ENCODE measurements at regions not wholly inside any gene's neighbourhood (a gene's known extent, or its start where the extent isn't known, plus 50 kb on each side); places are given as distances from the start of the nearest gene placed in this dataset.

DNA sequence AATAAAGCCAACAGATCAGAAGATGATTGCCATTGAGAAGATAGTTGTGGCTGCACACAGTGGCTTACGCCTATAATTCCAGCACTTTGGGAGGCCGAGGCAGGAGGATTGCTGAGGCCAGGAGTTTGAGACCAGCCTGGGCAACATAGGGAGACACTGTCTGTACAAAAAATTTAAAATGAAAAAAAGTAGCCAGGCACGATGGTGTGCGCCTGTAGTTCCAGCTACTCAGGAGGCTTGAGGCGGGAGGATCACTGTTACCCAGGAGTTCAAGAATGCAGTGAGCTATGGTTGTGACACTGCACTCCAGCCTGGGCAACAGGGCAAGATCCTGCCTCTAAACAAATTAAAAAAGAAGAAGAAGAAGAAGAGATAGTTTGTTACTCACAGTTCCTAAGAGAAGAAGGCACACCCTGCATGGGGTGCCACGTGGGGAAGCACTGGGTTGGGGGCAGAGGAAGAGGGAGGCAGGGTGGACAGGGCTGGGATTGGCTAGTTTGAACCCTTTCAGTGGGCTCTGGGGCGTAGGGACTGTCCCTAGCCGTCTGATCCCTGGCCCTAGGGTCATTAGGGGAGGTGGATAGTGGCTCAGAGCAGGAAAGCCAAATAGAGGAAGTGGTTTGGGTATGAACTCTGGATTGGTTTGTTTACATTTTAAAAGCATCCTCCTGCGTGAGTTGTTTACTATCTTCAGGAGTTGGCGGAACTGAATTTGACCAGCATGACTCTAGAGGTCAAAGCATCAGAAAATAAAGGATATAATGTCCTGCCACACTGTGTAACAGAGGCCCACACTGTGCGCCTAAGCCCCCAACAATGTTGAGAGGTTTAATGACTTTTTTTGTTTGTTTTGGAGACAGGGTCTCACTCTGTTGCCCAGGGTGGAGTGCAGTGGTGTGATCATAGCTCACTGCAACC is 60.5 kb upstream of the MEDAG start:
- no peak for DNase-seq

DNA sequence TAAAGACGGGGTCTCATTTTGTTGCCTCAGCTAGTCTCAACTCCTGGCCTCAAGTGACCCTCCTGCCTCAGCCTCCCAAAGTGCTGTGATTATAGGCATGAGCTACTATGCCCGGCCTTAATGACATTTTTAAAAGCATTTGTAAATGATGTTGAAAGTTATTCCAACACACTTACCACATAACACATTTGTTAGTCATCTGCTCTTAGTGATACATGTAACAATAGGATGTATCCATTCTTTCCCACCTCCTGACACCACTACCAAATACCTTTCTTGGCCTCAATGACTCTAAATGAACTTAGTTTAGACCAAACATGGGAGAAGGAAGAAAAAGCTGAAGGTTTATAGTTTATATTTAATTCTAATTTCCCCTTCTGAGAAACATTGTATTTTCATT is 59.8 kb upstream of the MEDAG start:
- no peak for DNase-seq

DNA sequence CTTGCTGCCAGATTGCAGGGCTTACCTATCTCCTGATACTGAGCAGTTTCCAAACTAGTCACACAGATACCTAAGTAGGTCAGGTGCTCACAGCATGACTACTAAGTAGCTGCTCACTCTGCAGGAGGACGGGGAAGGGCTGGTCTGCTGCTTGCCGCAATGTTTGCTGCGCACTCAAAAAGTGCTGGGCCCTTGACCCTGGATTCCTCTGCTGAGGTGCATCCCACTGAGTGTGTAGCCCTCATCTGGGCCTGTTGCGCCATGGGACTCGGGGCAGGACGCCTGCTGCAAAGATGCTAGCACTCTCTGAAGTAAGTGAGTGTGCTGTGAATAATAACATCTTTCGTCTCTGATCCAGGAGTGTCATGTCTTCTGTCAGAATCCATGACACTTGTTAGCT is 59.2 kb upstream of the MEDAG start:
- DNase-seq, result no peak

DNA sequence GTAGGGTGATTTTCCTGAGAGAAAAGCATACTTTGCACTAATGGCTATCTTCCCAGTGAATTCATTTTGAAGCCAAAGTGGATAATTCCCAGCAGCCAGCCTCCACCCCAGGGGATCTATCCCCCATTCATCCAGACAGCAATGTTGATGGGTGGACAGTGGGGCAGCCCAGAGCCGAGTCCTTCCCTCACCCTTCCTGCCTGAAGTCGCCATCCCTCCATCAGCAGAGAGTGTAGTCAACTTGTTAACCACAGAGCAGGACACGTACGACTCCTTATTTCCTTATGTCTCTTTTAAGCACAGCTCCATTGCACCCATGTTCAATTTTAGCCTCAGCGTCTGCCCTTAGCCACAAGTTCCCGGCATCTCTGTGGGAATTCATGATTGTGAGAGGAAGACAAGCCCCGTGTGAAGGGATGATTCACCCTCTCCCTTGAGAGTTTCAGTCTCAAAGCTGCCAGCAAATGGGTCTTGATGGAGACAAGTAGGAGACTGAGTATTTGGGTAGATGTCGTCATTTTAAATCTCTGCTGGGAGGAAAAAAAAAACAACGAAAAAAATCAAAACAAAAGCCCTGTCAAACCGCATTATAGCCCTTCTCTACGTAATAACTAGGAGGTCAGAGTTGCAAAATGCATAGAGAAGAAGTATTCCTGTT is 58.3 kb upstream of the MEDAG start:
- DNase-seq, result no peak

DNA sequence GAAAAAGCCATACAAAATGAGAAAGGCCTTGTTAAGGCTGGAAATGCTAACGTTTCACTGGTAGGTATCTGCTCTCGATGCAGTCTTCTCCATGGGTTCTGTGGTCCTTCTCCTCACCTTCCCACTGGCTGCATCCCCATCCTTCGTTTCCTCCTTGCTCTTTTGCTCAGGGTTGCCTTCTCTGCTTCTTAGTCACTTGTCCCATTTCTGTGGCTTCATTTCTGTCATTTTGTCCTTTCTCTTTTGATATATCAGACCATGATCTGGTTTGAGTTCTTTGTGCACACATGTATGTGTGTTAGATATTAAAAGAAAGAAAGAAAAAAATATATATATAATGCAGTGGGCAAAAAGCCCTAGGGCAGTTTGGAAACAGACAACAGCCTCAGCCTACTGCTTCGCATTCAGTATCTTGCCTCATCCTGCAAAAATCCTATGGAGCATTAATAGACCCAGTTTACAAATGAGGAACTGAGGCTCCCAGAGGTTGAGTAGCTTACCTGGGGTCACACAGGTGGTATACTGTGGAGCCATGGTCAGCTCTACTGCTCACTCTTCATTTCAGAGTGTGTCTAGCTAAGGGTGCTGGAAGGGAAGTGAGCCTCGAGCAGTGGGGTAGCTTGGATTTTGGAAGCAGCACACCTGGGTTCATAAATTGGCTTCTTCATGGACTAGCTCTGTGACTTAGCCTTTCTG is 57.6 kb upstream of the MEDAG start:
- DNase-seq, result no peak

DNA sequence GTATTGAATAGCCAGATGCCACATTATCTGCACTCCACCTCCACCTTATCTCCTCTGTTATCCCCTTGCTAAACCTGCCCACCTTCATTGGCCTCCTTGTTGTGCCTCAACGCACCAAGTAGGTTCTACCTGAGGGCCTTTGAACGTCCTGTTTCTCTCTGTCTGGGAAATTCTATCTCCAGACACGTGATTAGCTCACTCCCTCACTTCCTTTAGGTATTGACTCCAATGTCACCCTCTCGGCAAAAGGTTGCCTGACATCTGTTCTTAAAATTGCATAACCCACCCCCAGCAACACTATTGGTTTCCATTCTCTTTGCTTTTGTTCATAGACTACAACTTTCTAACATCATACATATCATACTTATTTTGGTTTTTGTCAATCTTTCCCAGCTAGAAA is 56.5 kb upstream of the MEDAG start:
- DNase-seq, result no peak

DNA sequence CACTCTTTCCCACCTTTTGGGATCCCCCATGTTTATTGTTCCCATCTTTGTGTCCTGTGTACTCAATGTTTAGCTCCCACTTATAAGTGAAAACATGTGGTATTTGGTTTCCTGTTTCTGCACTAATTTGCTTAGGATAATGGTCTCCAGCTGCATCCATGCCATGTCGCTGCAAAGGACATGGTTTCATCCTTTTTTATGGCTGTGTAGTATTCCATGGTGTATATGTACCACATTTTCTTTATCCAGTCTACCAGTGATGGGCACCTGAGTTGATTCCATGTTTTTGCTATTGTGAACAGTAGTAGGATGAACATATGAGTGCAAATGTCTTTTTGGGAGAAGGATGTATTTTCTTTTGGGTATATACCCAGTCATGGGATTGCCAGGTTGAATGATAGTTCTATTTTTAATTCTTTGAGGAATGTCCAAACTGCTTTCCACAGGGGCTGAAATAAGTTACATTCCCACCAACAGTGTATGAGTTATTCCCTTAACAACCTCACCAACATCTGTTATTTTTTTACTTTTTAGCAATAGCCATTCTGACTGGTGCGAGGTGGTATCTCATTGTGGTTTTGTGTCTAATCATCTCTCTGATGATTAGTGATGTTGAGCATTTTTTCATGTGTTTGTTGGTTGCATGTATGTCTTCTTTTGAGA is 55.7 kb upstream of the MEDAG start:
- no peak for DNase-seq

DNA sequence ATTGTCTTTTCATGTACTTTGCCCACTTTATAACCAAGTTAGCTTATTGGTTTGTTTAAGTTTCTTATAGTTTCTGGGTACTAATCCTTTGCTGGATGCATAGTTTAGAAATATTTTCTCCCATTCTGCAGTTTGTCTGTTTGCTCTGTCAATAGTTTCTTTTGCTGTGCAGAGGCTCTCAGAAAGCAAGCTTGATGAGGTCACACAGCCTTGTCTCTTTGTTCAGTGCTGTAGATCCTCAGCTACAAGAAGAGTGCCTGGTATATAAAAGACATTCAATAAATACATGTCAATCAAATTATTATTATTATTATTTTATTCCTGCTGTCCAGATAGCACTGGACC is 55.2 kb upstream of the MEDAG start:
- no peak for DNase-seq

DNA sequence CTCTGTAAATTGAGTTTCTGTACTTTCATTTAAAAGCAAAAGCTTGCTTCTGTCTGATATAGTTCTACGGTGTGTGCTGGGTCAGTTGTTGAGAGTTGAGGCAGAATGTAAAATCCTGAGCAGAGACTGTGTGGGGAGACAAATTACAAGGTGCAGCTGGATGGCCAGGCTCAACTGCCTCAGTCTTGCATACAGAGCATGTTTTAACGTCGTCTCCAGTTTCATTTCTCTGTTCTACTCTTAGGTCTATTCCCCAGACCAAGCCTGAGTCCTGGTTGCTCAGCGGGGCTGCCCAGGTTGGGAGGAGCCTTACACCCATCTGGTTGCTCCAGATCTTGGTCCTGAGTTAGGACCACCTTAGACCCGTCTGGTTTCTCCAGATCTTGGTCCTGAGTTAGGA is 54.4 kb upstream of the MEDAG start:
- DNase-seq, result peak; percentile 76 to 84

DNA sequence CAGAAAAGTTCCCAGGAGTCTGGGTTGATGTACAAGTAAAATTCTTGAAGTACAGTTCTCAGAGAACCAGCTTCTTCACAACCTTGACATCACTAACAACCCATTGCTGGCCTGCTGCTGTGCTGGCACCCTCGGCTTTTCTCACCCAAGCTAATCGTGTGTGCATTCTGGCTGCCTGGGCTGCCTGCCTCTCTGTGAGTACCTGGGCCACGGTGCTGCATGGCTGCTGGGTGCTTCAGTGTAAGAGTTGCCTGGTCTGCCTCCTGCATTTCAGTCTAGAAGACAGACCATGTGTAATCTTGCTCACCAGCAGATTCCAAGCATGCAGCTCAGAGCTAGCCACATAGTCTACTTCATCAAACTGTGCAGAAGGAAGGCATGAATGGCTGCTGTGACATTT is 50.5 kb upstream of the MEDAG start:
- peak in 1 of 2 experiments; percentile 35 for DNase-seq

DNA sequence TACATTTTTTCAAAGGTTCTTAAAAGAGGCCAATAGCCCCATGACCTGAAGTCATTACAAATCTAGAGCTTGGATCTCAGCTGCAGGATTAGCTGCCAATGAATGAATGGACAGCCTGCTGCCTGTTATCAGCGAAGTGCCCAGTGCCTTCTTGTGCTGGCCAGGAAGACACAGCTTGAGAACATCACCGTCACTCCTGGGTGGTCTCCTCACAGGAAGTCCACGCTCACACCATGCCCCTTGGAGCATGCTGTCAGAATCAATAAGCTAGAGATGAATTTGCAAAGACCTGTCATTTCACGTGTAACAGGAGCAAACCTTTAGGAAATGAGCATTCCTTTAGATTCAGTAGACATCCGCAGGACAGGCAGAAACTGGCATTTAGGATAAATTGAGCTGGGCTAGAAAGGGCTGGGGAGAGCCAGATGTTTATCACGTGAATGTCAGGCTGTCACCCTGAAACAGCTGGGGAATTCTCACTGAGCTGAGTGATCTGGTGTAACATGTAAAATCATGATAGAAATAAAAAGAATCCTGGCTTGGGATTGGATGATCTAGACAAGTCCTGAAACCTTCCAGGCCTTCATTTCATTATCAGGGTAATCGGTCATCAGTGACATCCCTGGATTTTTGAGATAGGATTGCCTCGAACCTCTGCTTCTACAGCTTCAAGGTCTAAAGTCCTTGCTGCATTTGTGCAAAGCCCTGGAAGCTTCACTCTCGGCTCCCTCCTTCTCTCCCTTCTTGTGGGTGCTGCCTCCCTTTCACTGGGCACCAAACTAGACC is 49.9 kb upstream of the MEDAG start:
- DNase-seq, result no peak
